ENCODE measurements at regions not wholly inside any gene's neighbourhood (a gene's known extent, or its start where the extent isn't known, plus 50 kb on each side); places are given as distances from the start of the nearest gene placed in this dataset.

DNA sequence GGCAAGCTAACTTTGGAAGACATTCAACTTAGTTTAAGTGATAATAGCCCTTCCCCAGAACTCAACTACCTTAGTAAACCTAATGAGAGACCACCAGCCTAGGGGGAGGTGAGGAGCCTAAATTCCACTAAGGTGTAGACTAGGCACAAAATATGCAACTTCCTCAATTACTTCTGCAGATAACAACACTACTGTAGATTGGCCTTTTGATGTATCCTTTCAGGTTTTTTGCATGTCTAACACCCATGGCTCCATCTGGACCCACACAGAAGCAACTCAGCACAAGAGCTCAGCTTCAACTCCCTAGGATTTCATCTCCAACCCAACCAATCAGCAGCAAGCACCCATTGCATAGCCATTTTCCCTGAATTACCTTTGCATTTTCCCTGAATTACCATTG, 353.3 kb downstream of the AKAIN1 start:
- Histone ChIP-seq H3K9ac (ENCODE audit: low read length) (no peak overlapping the region), H3K4me2 (ENCODE audit: low read length) (no peak overlapping the region), H3K4me3 (ENCODE audit: low read length) (no peak overlapping the region), H3K4me1 (ENCODE audit: low read length) (no peaks in the 10 kb centered on the region), H3K36me3 (replicated peaks; ENCODE audit: low read depth, low read length) (no peaks in the 10 kb centered on the region), H3K27ac (ENCODE audit: low read length) (no peak overlapping the region), H2AFZ (ENCODE audit: low read depth, low read length) (no peak overlapping the region), H3K79me2 (ENCODE audit: low read length) (no peaks in the 10 kb centered on the region), H3K27me3 (ENCODE audit: low read depth, low read length) (no peaks in the 10 kb centered on the region), H3K9me3 (ENCODE audit: insufficient read depth, low read length) (no peaks in the 10 kb centered on the region), H4K20me1 (ENCODE audit: insufficient read depth, low read length) (no peaks in the 10 kb centered on the region)
- no peak for TF ChIP-seq EZH2phosphoT487 (IDR thresholded peaks at IDR 0.05; ENCODE audit: low read depth)
- no peak for TF ChIP-seq CTCF (IDR thresholded peaks at IDR 0.05; ENCODE audit: low read depth, low read length)

DNA sequence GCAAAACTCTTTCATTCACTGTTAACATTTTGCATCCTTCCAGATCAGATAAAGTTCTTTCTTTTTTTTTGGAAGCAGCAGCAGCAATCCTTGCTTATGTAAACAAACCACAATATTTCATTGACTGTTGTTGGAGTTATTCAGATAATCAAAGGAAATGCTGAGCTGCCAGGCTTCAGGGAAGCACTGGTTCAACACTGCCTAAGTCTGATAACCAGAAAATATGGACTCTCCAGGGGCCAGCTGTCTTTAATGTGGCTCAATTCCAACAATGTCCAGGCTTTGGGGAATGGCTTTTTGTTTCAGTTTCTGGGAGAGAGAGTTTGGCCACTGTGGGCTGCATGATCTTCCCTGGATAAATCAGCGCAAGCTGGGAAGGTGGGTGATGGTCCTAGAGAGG, 354.3 kb downstream of the AKAIN1 start:
- no peaks in the 10 kb centered on the region for H3K27me3 ChIP-seq (ENCODE audit: low read depth, low read length)
- no peak overlapping the region for H3K27ac ChIP-seq (ENCODE audit: low read length)
- no peaks in the 10 kb centered on the region for H3K79me2 ChIP-seq (ENCODE audit: low read length)
- H3K4me3 ChIP-seq (ENCODE audit: low read length) = no peak overlapping the region
- no peaks in the 10 kb centered on the region for H3K9me3 ChIP-seq (ENCODE audit: insufficient read depth, low read length)
- H2AFZ ChIP-seq (ENCODE audit: low read depth, low read length) = no peak overlapping the region
- H3K9ac ChIP-seq (ENCODE audit: low read length) = no peak overlapping the region
- H3K4me1 ChIP-seq (ENCODE audit: low read length) = no peaks in the 10 kb centered on the region
- H3K36me3 ChIP-seq (replicated peaks; ENCODE audit: low read depth, low read length) = no peaks in the 10 kb centered on the region
- TF ChIP-seq CTCF (IDR thresholded peaks at IDR 0.05; ENCODE audit: low read depth, low read length) = no peak
- no peak for TF ChIP-seq EZH2phosphoT487 (IDR thresholded peaks at IDR 0.05; ENCODE audit: low read depth)
- no peaks in the 10 kb centered on the region for H4K20me1 ChIP-seq (ENCODE audit: insufficient read depth, low read length)
- no peak overlapping the region for H3K4me2 ChIP-seq (ENCODE audit: low read length)

DNA sequence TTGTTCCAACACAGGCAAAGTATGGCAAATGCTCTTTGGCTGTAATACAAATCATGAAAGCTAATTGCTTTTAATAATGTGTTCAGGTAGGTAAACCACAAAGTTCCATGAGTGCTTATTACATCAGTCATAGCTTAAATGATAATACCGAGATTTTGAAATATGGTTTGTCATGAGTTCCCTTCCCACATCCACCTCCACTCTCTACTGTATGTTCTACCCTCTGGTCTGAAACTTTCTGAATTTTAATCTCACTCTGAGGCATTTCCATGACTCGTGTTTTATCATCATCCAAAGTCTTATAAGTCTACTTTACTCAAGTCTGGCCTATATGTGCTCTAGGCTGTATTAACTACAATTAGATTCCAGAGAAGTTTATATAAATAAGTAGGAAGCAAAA, 354.8 kb downstream of the AKAIN1 start:
- Histone ChIP-seq H3K36me3 (replicated peaks; ENCODE audit: low read depth, low read length) (no peaks in the 10 kb centered on the region), H3K79me2 (ENCODE audit: low read length) (no peaks in the 10 kb centered on the region), H3K4me3 (ENCODE audit: low read length) (no peak overlapping the region), H3K27ac (ENCODE audit: low read length) (no peak overlapping the region), H3K4me1 (ENCODE audit: low read length) (no peaks in the 10 kb centered on the region), H2AFZ (ENCODE audit: low read depth, low read length) (no peak overlapping the region), H3K4me2 (ENCODE audit: low read length) (no peak overlapping the region), H3K9ac (ENCODE audit: low read length) (no peak overlapping the region), H3K27me3 (ENCODE audit: low read depth, low read length) (no peaks in the 10 kb centered on the region), H3K9me3 (ENCODE audit: insufficient read depth, low read length) (no peaks in the 10 kb centered on the region), H4K20me1 (ENCODE audit: insufficient read depth, low read length) (no peaks in the 10 kb centered on the region)
- TF ChIP-seq CTCF (IDR thresholded peaks at IDR 0.05; ENCODE audit: low read depth, low read length) (no peak), EZH2phosphoT487 (IDR thresholded peaks at IDR 0.05; ENCODE audit: low read depth) (no peak)

DNA sequence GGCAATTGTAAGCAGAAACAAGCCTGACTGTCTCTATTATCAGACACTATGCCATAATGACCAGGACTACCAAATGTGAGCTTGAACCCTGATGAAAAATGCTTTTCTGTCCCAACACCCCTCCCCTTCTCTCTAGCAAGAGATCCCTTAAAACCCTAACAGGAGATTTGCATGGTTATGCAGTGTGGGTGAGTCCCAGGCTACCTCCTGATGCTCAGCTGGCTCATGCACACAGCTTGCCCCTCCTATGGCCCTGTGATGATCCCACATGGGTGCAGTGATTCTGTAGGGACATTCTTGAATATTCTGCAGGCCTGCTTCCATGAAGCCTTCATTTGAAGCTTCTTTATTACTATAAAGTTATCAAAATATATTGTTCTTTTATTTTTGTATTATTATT, 357.4 kb downstream of the AKAIN1 start:
- no peaks in the 10 kb centered on the region for H4K20me1 ChIP-seq (ENCODE audit: insufficient read depth, low read length)
- H3K4me1 ChIP-seq (ENCODE audit: low read length) = no peaks in the 10 kb centered on the region
- H3K27ac ChIP-seq (ENCODE audit: low read length) = no peak overlapping the region
- no peaks in the 10 kb centered on the region for H3K36me3 ChIP-seq (replicated peaks; ENCODE audit: low read depth, low read length)
- H2AFZ ChIP-seq (ENCODE audit: low read depth, low read length) = no peak overlapping the region
- H3K4me2 ChIP-seq (ENCODE audit: low read length) = no peak overlapping the region
- H3K79me2 ChIP-seq (ENCODE audit: low read length) = no peaks in the 10 kb centered on the region
- H3K9me3 ChIP-seq (ENCODE audit: insufficient read depth, low read length) = no peaks in the 10 kb centered on the region
- H3K4me3 ChIP-seq (ENCODE audit: low read length) = no peak overlapping the region
- H3K9ac ChIP-seq (ENCODE audit: low read length) = no peak overlapping the region
- TF ChIP-seq EZH2phosphoT487 (IDR thresholded peaks at IDR 0.05; ENCODE audit: low read depth) (no peak), CTCF (IDR thresholded peaks at IDR 0.05; ENCODE audit: low read depth, low read length) (no peak)
- no peaks in the 10 kb centered on the region for H3K27me3 ChIP-seq (ENCODE audit: low read depth, low read length)
